MM.1S (cell line): ENCODE measurements at regions not wholly inside any gene's neighbourhood (a gene's known extent, or its start where the extent isn't known, plus 50 kb on each side); places are given as distances from the start of the nearest gene placed in this dataset.

Experiments
- DNase-seq: peaks from one replicate; pipeline ENCODE4 v3.0.0-alpha.2; 2015
- H2AFZ ChIP-seq: fragments of 300-600 bp; sonication (generic); 2 replicates; pipeline ENCODE4 v1.6.0; 2016; ENCODE audit warnings: antibody characterized with exemption, low read length
- H3F3A ChIP-seq: fragments of 300-600 bp; sonication (generic); 2 replicates; pipeline ENCODE4 v1.6.1; 2016; ENCODE audit warnings: mild to moderate bottlenecking, antibody characterized with exemption, low read length, moderate library complexity, mixed read lengths; ENCODE audit not compliant: insufficient read depth
- H3K27ac ChIP-seq: fragments of 300-600 bp; sonication (generic); 2 replicates; pipeline ENCODE4 v1.5.1; 2016; ENCODE audit warnings: mild to moderate bottlenecking, low read length
- H3K27me3 ChIP-seq: fragments of 300-600 bp; sonication (generic); replicated peaks from 2 replicates; pipeline ENCODE4 v1.6.0; 2016; ENCODE audit warnings: low read length; ENCODE audit not compliant: insufficient read depth
- H3K36me3 ChIP-seq: fragments of 300-600 bp; sonication (generic); replicated peaks from 2 replicates; pipeline ENCODE4 v1.6.1; 2016; ENCODE audit warnings: mild to moderate bottlenecking, low read length, mixed read lengths; ENCODE audit not compliant: insufficient read depth
- H3K4me1 ChIP-seq: fragments of 300-600 bp; sonication (generic); 2 replicates; pipeline ENCODE4 v1.6.1; 2016; ENCODE audit warnings: low read length, mixed read lengths
- H3K4me2 ChIP-seq: fragments of 300-600 bp; sonication (generic); 2 replicates; pipeline ENCODE4 v1.6.0; 2016; ENCODE audit warnings: low read depth, low read length
- H3K4me3 ChIP-seq: fragments of 300-600 bp; sonication (generic); 2 replicates; pipeline ENCODE4 v1.5.1; 2016; ENCODE audit warnings: low read length, mixed read lengths
- H3K79me2 ChIP-seq: fragments of 300-600 bp; sonication (generic); 2 replicates; pipeline ENCODE4 v1.6.1; 2016; ENCODE audit warnings: mixed run types, low read length, mixed read lengths
- H3K9ac ChIP-seq: fragments of 300-600 bp; sonication (generic); 2 replicates; pipeline ENCODE4 v1.6.1; 2016; ENCODE audit warnings: low read length, mixed read lengths
- H3K9me2 ChIP-seq: fragments of 300-600 bp; sonication (generic); replicated peaks from 2 replicates; pipeline ENCODE4 v1.6.1; 2016; ENCODE audit warnings: mild to moderate bottlenecking, low read length, mixed read lengths; ENCODE audit not compliant: insufficient read depth
- H3K9me3 ChIP-seq: fragments of 300-600 bp; sonication (generic); replicated peaks from 2 replicates; pipeline ENCODE4 v1.6.1; 2016; ENCODE audit warnings: mild to moderate bottlenecking, low read length, mixed read lengths; ENCODE audit not compliant: insufficient read depth
- H4K20me1 ChIP-seq: fragments of 300-600 bp; sonication (generic); 2 replicates; pipeline ENCODE4 v1.6.1; 2016; ENCODE audit warnings: mild to moderate bottlenecking, low read length, moderate library complexity, mixed read lengths; ENCODE audit not compliant: insufficient read depth
- EZH2 ChIP-seq: fragments of 300-600 bp; sonication (generic); optimal IDR thresholded peaks from 2 replicates; pipeline ENCODE3; 2017; ENCODE audit warnings: low read depth, mild to moderate bottlenecking, antibody characterized with exemption, low read length, mixed read lengths
- EZH2phosphoT487 ChIP-seq: fragments of 300-600 bp; sonication (generic); IDR thresholded peaks from 2 replicates; pipeline ENCODE4 v1.6.1; 2018; ENCODE audit warnings: antibody characterized with exemption, low read length
- TF ChIP-seq, protein P1 (sequence below): fragments of 300-600 bp; sonication (generic); IDR thresholded peaks from 2 replicates; pipeline ENCODE4 v1.5.1; 2016; ENCODE audit warnings: antibody characterized with exemption, low read length, mixed read lengths

DNA sequence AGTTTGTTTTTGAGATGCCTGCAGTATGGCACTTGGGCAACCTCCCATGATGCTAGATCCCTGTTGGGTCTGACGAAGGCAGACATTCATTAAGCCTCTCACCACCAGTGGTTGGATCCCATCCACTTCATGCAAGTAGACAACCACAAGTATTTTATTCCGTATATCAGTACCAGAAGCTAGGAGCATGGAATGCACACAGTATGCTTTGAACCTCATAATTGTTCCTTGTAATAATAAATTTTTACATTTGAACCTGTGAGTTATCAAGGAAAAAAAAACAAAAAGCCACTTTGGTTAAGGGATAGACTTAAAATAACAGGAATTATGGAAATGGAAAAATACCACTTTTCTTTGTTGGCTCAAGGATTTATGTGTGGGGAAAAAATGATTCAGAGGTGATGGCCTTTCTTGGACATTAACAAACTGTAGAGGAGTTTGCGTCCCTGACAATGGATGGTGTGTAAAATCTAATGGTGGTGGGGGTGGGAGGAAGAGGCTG lies 107.1 kb upstream of the KCNJ16 start:
- no peak overlapping the region for H3K4me2 ChIP-seq
- no peak overlapping the region for H2AFZ ChIP-seq
- no peaks in the 10 kb centered on the region for H3K4me1 ChIP-seq
- H3K27ac ChIP-seq = no peak overlapping the region
- no peak overlapping the region for H3K9ac ChIP-seq
- no peak overlapping the region for H3K4me3 ChIP-seq
- TF ChIP-seq, protein P1, sequence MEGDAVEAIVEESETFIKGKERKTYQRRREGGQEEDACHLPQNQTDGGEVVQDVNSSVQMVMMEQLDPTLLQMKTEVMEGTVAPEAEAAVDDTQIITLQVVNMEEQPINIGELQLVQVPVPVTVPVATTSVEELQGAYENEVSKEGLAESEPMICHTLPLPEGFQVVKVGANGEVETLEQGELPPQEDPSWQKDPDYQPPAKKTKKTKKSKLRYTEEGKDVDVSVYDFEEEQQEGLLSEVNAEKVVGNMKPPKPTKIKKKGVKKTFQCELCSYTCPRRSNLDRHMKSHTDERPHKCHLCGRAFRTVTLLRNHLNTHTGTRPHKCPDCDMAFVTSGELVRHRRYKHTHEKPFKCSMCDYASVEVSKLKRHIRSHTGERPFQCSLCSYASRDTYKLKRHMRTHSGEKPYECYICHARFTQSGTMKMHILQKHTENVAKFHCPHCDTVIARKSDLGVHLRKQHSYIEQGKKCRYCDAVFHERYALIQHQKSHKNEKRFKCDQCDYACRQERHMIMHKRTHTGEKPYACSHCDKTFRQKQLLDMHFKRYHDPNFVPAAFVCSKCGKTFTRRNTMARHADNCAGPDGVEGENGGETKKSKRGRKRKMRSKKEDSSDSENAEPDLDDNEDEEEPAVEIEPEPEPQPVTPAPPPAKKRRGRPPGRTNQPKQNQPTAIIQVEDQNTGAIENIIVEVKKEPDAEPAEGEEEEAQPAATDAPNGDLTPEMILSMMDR = no peak
- TF ChIP-seq EZH2phosphoT487 = no peak
- TF ChIP-seq EZH2 = no peak
- no peaks in the 10 kb centered on the region for H3K36me3 ChIP-seq
- no peaks in the 10 kb centered on the region for H3F3A ChIP-seq
- no peaks in the 10 kb centered on the region for H3K9me3 ChIP-seq
- no peaks in the 10 kb centered on the region for H3K9me2 ChIP-seq
- H3K79me2 ChIP-seq = no peaks in the 10 kb centered on the region
- H4K20me1 ChIP-seq = no peaks in the 10 kb centered on the region
- DNase-seq = no peak
- H3K27me3 ChIP-seq = no peaks in the 10 kb centered on the region

DNA sequence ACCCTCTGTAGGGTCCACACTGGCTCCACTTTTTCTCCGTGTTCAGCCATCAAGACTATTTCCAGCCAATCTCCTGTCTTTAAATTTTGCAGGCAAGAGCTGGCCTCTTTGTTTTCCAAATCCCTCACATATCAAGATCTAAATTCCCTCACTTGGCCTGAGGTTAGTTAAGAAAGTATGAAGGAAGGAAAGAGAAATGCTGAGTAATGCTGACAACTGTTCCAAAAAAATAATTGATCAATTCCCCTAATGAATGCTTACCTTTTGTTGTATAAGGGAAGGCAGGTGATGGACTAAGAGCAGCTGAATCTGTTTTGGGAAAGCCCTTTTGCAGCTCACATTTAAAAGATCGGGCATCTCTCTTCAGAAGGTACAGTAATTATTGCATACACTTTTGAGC lies 105.1 kb upstream of the KCNJ16 start:
- Histone ChIP-seq H3K4me3 (no peak overlapping the region), H3K4me1 (no peaks in the 10 kb centered on the region), H3K27ac (no peak overlapping the region), H3K9me2 (no peaks in the 10 kb centered on the region), H3F3A (no peaks in the 10 kb centered on the region), H4K20me1 (no peaks in the 10 kb centered on the region), H3K4me2 (no peak overlapping the region), H3K9me3 (no peaks in the 10 kb centered on the region), H3K36me3 (no peaks in the 10 kb centered on the region), H3K9ac (no peak overlapping the region), H3K79me2 (no peaks in the 10 kb centered on the region), H3K27me3 (no peaks in the 10 kb centered on the region), H2AFZ (no peak overlapping the region)
- TF ChIP-seq EZH2phosphoT487 (no peak), EZH2 (no peak)
- TF ChIP-seq, protein P1 = no peak
- no peak for DNase-seq

DNA sequence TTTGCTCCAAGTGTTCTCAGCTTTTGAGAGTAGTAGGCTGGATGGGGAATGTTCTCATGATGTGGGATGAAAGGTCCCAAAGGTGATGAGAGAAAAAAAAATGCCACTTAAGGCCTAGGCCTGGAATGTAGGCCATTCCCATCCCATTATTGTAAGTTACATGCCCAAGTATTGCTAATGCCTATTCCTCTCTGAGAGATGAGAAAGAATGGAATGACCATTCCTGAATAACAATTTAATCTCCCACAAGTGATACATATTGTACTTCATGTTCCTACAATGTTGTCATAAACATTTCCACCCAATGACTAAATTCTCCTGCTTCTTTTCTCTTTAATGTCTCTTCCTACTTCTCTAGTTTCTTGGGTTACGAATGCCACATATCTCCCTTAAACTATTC lies 102.8 kb upstream of the KCNJ16 start:
- no peaks in the 10 kb centered on the region for H4K20me1 ChIP-seq
- H3K9me3 ChIP-seq = no peaks in the 10 kb centered on the region
- DNase-seq = no peak
- no peaks in the 10 kb centered on the region for H3K27me3 ChIP-seq
- no peak overlapping the region for H3K9ac ChIP-seq
- no peaks in the 10 kb centered on the region for H3K79me2 ChIP-seq
- no peak overlapping the region for H3K4me3 ChIP-seq
- H3K9me2 ChIP-seq = no peaks in the 10 kb centered on the region
- H3K4me1 ChIP-seq = no peaks in the 10 kb centered on the region
- TF ChIP-seq, protein P1 = no peak
- no peak for TF ChIP-seq EZH2
- TF ChIP-seq EZH2phosphoT487 = no peak
- no peak overlapping the region for H3K4me2 ChIP-seq
- H2AFZ ChIP-seq = no peak overlapping the region
- no peaks in the 10 kb centered on the region for H3F3A ChIP-seq
- no peaks in the 10 kb centered on the region for H3K36me3 ChIP-seq
- H3K27ac ChIP-seq = no peak overlapping the region
